ENCODE measurements at regions not wholly inside any gene's neighbourhood (a gene's known extent, or its start where the extent isn't known, plus 50 kb on each side); places are given as distances from the start of the nearest gene placed in this dataset.
"Not testable (repeated sequence)": the region's sequence is repeated elsewhere in the genome, so short reads cannot be mapped to it uniquely, and the experiment has no call there.

- Histone ChIP-seq H3K4me1 (ENCODE audit: insufficient read depth, low read length) (no peaks in the 10 kb centered on the region), H3K4me3 (ENCODE audit: low read depth in 1 of 2, low read length in 2 of 2) (no peak overlapping the region), H3K36me3 (ENCODE audit: insufficient read depth, low read length) (no peaks in the 10 kb centered on the region), H3K9ac (ENCODE audit: low read length) (no peak overlapping the region), H3K27ac (ENCODE audit: low read depth, low read length) (no peak overlapping the region), H3K27me3 (ENCODE audit: control insufficient read depth in 1 of 2, insufficient read depth in 2 of 2, low read length in 2 of 2) (no peaks in the 10 kb centered on the region), H3K9me3 (ENCODE audit: low read length) (no peaks in the 10 kb centered on the region)
These were observed 107.0 kb upstream of the NPSR1 start for GRCh38 chr7:34550996-34551395.

GRCh38 chr7:34552502-34552901, 105.5 kb upstream of the NPSR1 start:
- no peak overlapping the region for H3K4me3 ChIP-seq (ENCODE audit: low read depth in 1 of 2, low read length in 2 of 2)
- no peaks in the 10 kb centered on the region for H3K9me3 ChIP-seq (ENCODE audit: low read length)
- no peak overlapping the region for H3K9ac ChIP-seq (ENCODE audit: low read length)
- no peak overlapping the region for H3K27ac ChIP-seq (ENCODE audit: low read depth, low read length)
- H3K4me1 ChIP-seq (ENCODE audit: insufficient read depth, low read length): no peaks in the 10 kb centered on the region
- no peaks in the 10 kb centered on the region for H3K27me3 ChIP-seq (ENCODE audit: control insufficient read depth in 1 of 2, insufficient read depth in 2 of 2, low read length in 2 of 2)
- no peaks in the 10 kb centered on the region for H3K36me3 ChIP-seq (ENCODE audit: insufficient read depth, low read length)

- Histone ChIP-seq H3K9me3 (ENCODE audit: low read length) (no peaks in the 10 kb centered on the region), H3K36me3 (ENCODE audit: insufficient read depth, low read length) (no peaks in the 10 kb centered on the region)
These were observed 100.0 kb upstream of the NPSR1 start for GRCh38 chr7:34558022-34558421.

GRCh38 chr7:34564091-34564490, 93.9 kb upstream of the NPSR1 start:
- no peaks in the 10 kb centered on the region for H3K4me1 ChIP-seq (ENCODE audit: insufficient read depth, low read length)
- H3K27me3 ChIP-seq (ENCODE audit: control insufficient read depth in 1 of 2, insufficient read depth in 2 of 2, low read length in 2 of 2): no peaks in the 10 kb centered on the region
- no peaks in the 10 kb centered on the region for H3K9me3 ChIP-seq (ENCODE audit: low read length)
- H3K27ac ChIP-seq (ENCODE audit: low read depth, low read length): no peak overlapping the region
- H3K36me3 ChIP-seq (ENCODE audit: insufficient read depth, low read length): no peaks in the 10 kb centered on the region
- H3K9ac ChIP-seq (ENCODE audit: low read length): no peak overlapping the region
- H3K4me3 ChIP-seq (ENCODE audit: low read depth in 1 of 2, low read length in 2 of 2): no peak overlapping the region

More at GRCh38 chr7:34558022-34558421, 100.0 kb upstream of the NPSR1 start:
- Histone ChIP-seq H3K9ac (ENCODE audit: low read length) (no peak overlapping the region), H3K27me3 (ENCODE audit: control insufficient read depth in 1 of 2, insufficient read depth in 2 of 2, low read length in 2 of 2) (no peaks in the 10 kb centered on the region), H3K4me3 (ENCODE audit: low read depth in 1 of 2, low read length in 2 of 2) (no peak overlapping the region), H3K27ac (ENCODE audit: low read depth, low read length) (no peak overlapping the region), H3K4me1 (ENCODE audit: insufficient read depth, low read length) (no peaks in the 10 kb centered on the region)

- Histone ChIP-seq H3K9me3 (ENCODE audit: low read length) (no peaks in the 10 kb centered on the region), H3K4me1 (ENCODE audit: insufficient read depth, low read length) (no peaks in the 10 kb centered on the region), H3K27me3 (ENCODE audit: control insufficient read depth in 1 of 2, insufficient read depth in 2 of 2, low read length in 2 of 2) (no peaks in the 10 kb centered on the region), H3K9ac (ENCODE audit: low read length) (no peak overlapping the region), H3K36me3 (ENCODE audit: insufficient read depth, low read length) (no peaks in the 10 kb centered on the region), H3K4me3 (ENCODE audit: low read depth in 1 of 2, low read length in 2 of 2) (no peak overlapping the region), H3K27ac (ENCODE audit: low read depth, low read length) (no peak overlapping the region)
These were observed 90.1 kb upstream of the NPSR1 start for GRCh38 chr7:34567906-34568305.

- H3K27me3 ChIP-seq (ENCODE audit: control insufficient read depth in 1 of 2, insufficient read depth in 2 of 2, low read length in 2 of 2): no peaks in the 10 kb centered on the region
- no peaks in the 10 kb centered on the region for H3K36me3 ChIP-seq (ENCODE audit: insufficient read depth, low read length)
- no peak overlapping the region for H3K9ac ChIP-seq (ENCODE audit: low read length)
- H3K9me3 ChIP-seq (ENCODE audit: low read length): no peaks in the 10 kb centered on the region
- H3K4me3 ChIP-seq (ENCODE audit: low read depth in 1 of 2, low read length in 2 of 2): no peak overlapping the region
- H3K27ac ChIP-seq (ENCODE audit: low read depth, low read length): no peak overlapping the region
- no peaks in the 10 kb centered on the region for H3K4me1 ChIP-seq (ENCODE audit: insufficient read depth, low read length)
These were observed 87.9 kb upstream of the NPSR1 start for GRCh38 chr7:34569975-34570699.

- no peaks in the 10 kb centered on the region for H3K36me3 ChIP-seq (ENCODE audit: insufficient read depth, low read length)
- H3K9ac ChIP-seq (ENCODE audit: low read length): no peak overlapping the region
- no peaks in the 10 kb centered on the region for H3K9me3 ChIP-seq (ENCODE audit: low read length)
- H3K27ac ChIP-seq (ENCODE audit: low read depth, low read length): no peak overlapping the region
- no peaks in the 10 kb centered on the region for H3K4me1 ChIP-seq (ENCODE audit: insufficient read depth, low read length)
- no peak overlapping the region for H3K4me3 ChIP-seq (ENCODE audit: low read depth in 1 of 2, low read length in 2 of 2)
- H3K27me3 ChIP-seq (ENCODE audit: control insufficient read depth in 1 of 2, insufficient read depth in 2 of 2, low read length in 2 of 2): no peaks in the 10 kb centered on the region
These were observed 83.0 kb upstream of the NPSR1 start for GRCh38 chr7:34575006-34575405.

- not testable (repeated sequence) for H3K27me3 ChIP-seq (ENCODE audit: control insufficient read depth in 1 of 2, insufficient read depth in 2 of 2, low read length in 2 of 2); H3K4me3 ChIP-seq (ENCODE audit: low read depth in 1 of 2, low read length in 2 of 2); H3K9ac ChIP-seq (ENCODE audit: low read length); H3K4me1 ChIP-seq (ENCODE audit: insufficient read depth, low read length); H3K9me3 ChIP-seq (ENCODE audit: low read length); H3K27ac ChIP-seq (ENCODE audit: low read depth, low read length); H3K36me3 ChIP-seq (ENCODE audit: insufficient read depth, low read length)
These were observed 80.1 kb upstream of the NPSR1 start for GRCh38 chr7:34577934-34578333.

- not testable (repeated sequence) for H3K36me3 ChIP-seq (ENCODE audit: insufficient read depth, low read length); H3K27me3 ChIP-seq (ENCODE audit: control insufficient read depth in 1 of 2, insufficient read depth in 2 of 2, low read length in 2 of 2); H3K27ac ChIP-seq (ENCODE audit: low read depth, low read length); H3K4me3 ChIP-seq (ENCODE audit: low read depth in 1 of 2, low read length in 2 of 2); H3K9ac ChIP-seq (ENCODE audit: low read length); H3K9me3 ChIP-seq (ENCODE audit: low read length); H3K4me1 ChIP-seq (ENCODE audit: insufficient read depth, low read length)
These were observed 76.3 kb upstream of the NPSR1 start for GRCh38 chr7:34581698-34582097.

GRCh38 chr7:34584526-34584925, 73.5 kb upstream of the NPSR1 start:
- no peak overlapping the region for H3K9ac ChIP-seq (ENCODE audit: low read length)
- H3K36me3 ChIP-seq (ENCODE audit: insufficient read depth, low read length): no peaks in the 10 kb centered on the region
- H3K4me1 ChIP-seq (ENCODE audit: insufficient read depth, low read length): no peaks in the 10 kb centered on the region
- no peak overlapping the region for H3K27ac ChIP-seq (ENCODE audit: low read depth, low read length)
- no peaks in the 10 kb centered on the region for H3K27me3 ChIP-seq (ENCODE audit: control insufficient read depth in 1 of 2, insufficient read depth in 2 of 2, low read length in 2 of 2)
- no peak overlapping the region for H3K4me3 ChIP-seq (ENCODE audit: low read depth in 1 of 2, low read length in 2 of 2)
- no peaks in the 10 kb centered on the region for H3K9me3 ChIP-seq (ENCODE audit: low read length)

GRCh38 chr7:34596887-34597286, 61.1 kb upstream of the NPSR1 start:
- Histone ChIP-seq H3K36me3 (ENCODE audit: insufficient read depth, low read length) (no peaks in the 10 kb centered on the region), H3K9me3 (ENCODE audit: low read length) (no peaks in the 10 kb centered on the region), H3K27ac (ENCODE audit: low read depth, low read length) (no peak overlapping the region), H3K27me3 (ENCODE audit: control insufficient read depth in 1 of 2, insufficient read depth in 2 of 2, low read length in 2 of 2) (no peaks in the 10 kb centered on the region), H3K4me3 (ENCODE audit: low read depth in 1 of 2, low read length in 2 of 2) (no peak overlapping the region), H3K9ac (ENCODE audit: low read length) (no peak overlapping the region), H3K4me1 (ENCODE audit: insufficient read depth, low read length) (no peaks in the 10 kb centered on the region)

- Histone ChIP-seq H3K27me3 (ENCODE audit: control insufficient read depth in 1 of 2, insufficient read depth in 2 of 2, low read length in 2 of 2) (no peaks in the 10 kb centered on the region), H3K4me1 (ENCODE audit: insufficient read depth, low read length) (no peaks in the 10 kb centered on the region), H3K4me3 (ENCODE audit: low read depth in 1 of 2, low read length in 2 of 2) (no peak overlapping the region), H3K9me3 (ENCODE audit: low read length) (no peaks in the 10 kb centered on the region), H3K36me3 (ENCODE audit: insufficient read depth, low read length) (no peaks in the 10 kb centered on the region), H3K27ac (ENCODE audit: low read depth, low read length) (no peak overlapping the region), H3K9ac (ENCODE audit: low read length) (no peak overlapping the region)
These were observed 54.1 kb upstream of the NPSR1 start for GRCh38 chr7:34603711-34604444.
